Activated CD8-positive, alpha-beta T cell treated with anti-CD3 and anti-CD28 coated beads for 36 hours (primary cell): ENCODE measurements at regions not wholly inside any gene's neighbourhood (a gene's known extent, or its start where the extent isn't known, plus 50 kb on each side); places are given as distances from the start of the nearest gene placed in this dataset.
A peak's percentile ranks its signal among the peaks of the same experiment; 100 is the strongest.

Experiments used
- ATAC-seq: fragments of 200-7000 bp; cut with Tn5 transposase; one replicate; pipeline ENCODE4 v1.10.0; 2021; ENCODE audit warnings: mild to moderate bottlenecking, moderate library complexity
- CTCF ChIA-PET: fragments of 350-600 bp; sonication (Branson Sonifier 250); formaldehyde crosslinking; loops from one replicate; lab custom pipeline; 2021; ENCODE audit warnings: antibody characterized with exemption; lab: Charles Lee
- POLR2A ChIA-PET: fragments of 350-600 bp; sonication (Branson Sonifier 250); formaldehyde crosslinking; loops from one replicate; lab custom pipeline; 2021; ENCODE audit warnings: antibody characterized with exemption; lab: Charles Lee
- DNase-seq: peaks from one replicate; pipeline ENCODE4 v3.0.0-alpha.2; 2020
- H3K27ac Mint-ChIP-seq: one replicate; pipeline ENCODE4 v1.8.0; 2021; ENCODE audit warnings: mild to moderate bottlenecking, mixed read lengths
- H3K27me3 Mint-ChIP-seq: one replicate; pipeline ENCODE4 v1.8.0; 2021; ENCODE audit warnings: mixed read lengths
- H3K36me3 Mint-ChIP-seq: one replicate; pipeline ENCODE4 v1.8.0; 2021; ENCODE audit warnings: low read depth, mixed read lengths
- H3K4me1 Mint-ChIP-seq: one replicate; pipeline ENCODE4 v1.8.0; 2021; ENCODE audit warnings: low read depth, mixed read lengths
- H3K4me3 Mint-ChIP-seq: one replicate; pipeline ENCODE4 v1.8.0; 2021; ENCODE audit warnings: mild to moderate bottlenecking, moderate library complexity, mixed read lengths
- H3K9me3 Mint-ChIP-seq: one replicate; pipeline ENCODE4 v1.8.0; 2021; ENCODE audit warnings: mixed read lengths
- CTCF ChIP-seq: fragments of 200-600 bp; IDR thresholded peaks from one replicate; pipeline ENCODE4 v1.8.0; 2022; ENCODE audit warnings: antibody characterized with exemption, mild to moderate bottlenecking
- intact Hi-C: fragments of 100-400 bp; cut with micrococcal nuclease; formaldehyde crosslinking; loops from one replicate; pipeline ENCODE4 v1.10.0; 2022

GRCh38 chr11:8340296-8340695, 76.6 kb upstream of the LMO1 start:
- CTCF ChIA-PET, result interaction anchor here (1.1 to 1.4 kb wide), 3 partner anchors 10 to 76 kb away, joined by 3 to 5 read pairs (median 3); no protein-coding TSS in a partner anchor
- peaks cover 3% of the 10 kb centered on the region for H3K4me1 Mint-ChIP-seq
- no peaks in the 10 kb centered on the region for H3K36me3 Mint-ChIP-seq
- POLR2A ChIA-PET, result no interaction called here
- intact Hi-C loops, result loop anchor here (10.0 kb wide), 1 partner anchor 225 kb away; no protein-coding TSS in a partner anchor
- DNase-seq (no peak), ATAC-seq (no peak)
- H3K27ac Mint-ChIP-seq, result no peak overlapping the region
- peaks cover 1% of the 10 kb centered on the region for H3K27me3 Mint-ChIP-seq
- no peaks in the 10 kb centered on the region for H3K9me3 Mint-ChIP-seq
- no peak for TF ChIP-seq CTCF
- no peak overlapping the region for H3K4me3 Mint-ChIP-seq

DNA sequence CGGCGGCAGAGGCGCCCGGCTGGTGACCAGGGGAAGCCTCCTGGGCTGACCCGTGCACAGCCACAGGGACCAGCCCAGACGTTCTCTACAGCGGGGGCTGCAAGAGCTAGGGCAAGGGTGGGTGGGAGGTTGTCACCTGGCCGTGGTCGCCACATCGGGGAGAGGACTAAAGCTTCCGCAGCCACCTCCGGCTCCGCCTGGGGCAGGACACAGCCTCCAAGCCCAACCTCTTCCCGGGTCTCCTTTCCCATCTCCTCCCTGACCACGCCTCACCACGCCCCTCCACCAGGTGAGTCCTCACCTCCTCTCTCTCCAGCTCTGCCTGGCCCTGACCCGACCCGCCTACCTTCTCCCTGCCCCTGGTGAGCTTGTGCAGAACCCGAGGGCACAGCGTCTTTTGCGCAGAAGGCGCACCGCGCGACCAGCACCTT, 75.9 kb upstream of the LMO1 start:
- intact Hi-C loops, result loop anchor here (10.0 kb wide), 1 partner anchor 225 kb away; no protein-coding TSS in a partner anchor
- CTCF ChIA-PET, result interaction anchor here (1.4 kb wide), 1 partner anchor 75 kb away, joined by 3 read pairs; no protein-coding TSS in a partner anchor
- no peak overlapping the region for H3K4me3 Mint-ChIP-seq
- TF ChIP-seq CTCF, result no peak
- POLR2A ChIA-PET, result no interaction called here
- no peak for ATAC-seq
- no peak for DNase-seq
- H3K4me1 Mint-ChIP-seq, result peaks cover 3% of the 10 kb centered on the region
- H3K27me3 Mint-ChIP-seq, result peaks cover 1% of the 10 kb centered on the region
- H3K9me3 Mint-ChIP-seq, result no peaks in the 10 kb centered on the region
- no peaks in the 10 kb centered on the region for H3K36me3 Mint-ChIP-seq
- no peak overlapping the region for H3K27ac Mint-ChIP-seq

GRCh38 chr11:8338138-8338537, 74.5 kb upstream of the LMO1 start:
- ChIA-PET POLR2A (no interaction called here), CTCF (interaction anchor here (1.2 to 1.3 kb wide), 2 partner anchors 9 to 30 kb away, joined by 3 to 6 read pairs; no protein-coding TSS in a partner anchor)
- TF ChIP-seq CTCF, result peak; percentile 85
- peak; percentile 52 for DNase-seq
- peak; percentile 74 for ATAC-seq
- intact Hi-C loops, result no loop called here
- Mint-ChIP-seq H3K27me3 (peaks cover 1% of the 10 kb centered on the region), H3K4me1 (no peaks in the 10 kb centered on the region), H3K36me3 (no peaks in the 10 kb centered on the region), H3K9me3 (no peaks in the 10 kb centered on the region), H3K27ac (no peak overlapping the region), H3K4me3 (no peak overlapping the region)

GRCh38 chr11:8337130-8337795, 73.6 kb upstream of the LMO1 start:
- H3K36me3 Mint-ChIP-seq, result no peaks in the 10 kb centered on the region
- no peak overlapping the region for H3K27ac Mint-ChIP-seq
- ATAC-seq, result no peak
- ChIA-PET CTCF (interaction anchor here (1.3 kb wide), 1 partner anchor 9 kb away, joined by 6 read pairs; no protein-coding TSS in a partner anchor), POLR2A (no interaction called here)
- H3K27me3 Mint-ChIP-seq, result peaks cover 1% of the 10 kb centered on the region
- TF ChIP-seq CTCF, result no peak
- H3K9me3 Mint-ChIP-seq, result no peaks in the 10 kb centered on the region
- intact Hi-C loops, result no loop called here
- no peaks in the 10 kb centered on the region for H3K4me1 Mint-ChIP-seq
- no peak overlapping the region for H3K4me3 Mint-ChIP-seq
- DNase-seq, result no peak

DNA sequence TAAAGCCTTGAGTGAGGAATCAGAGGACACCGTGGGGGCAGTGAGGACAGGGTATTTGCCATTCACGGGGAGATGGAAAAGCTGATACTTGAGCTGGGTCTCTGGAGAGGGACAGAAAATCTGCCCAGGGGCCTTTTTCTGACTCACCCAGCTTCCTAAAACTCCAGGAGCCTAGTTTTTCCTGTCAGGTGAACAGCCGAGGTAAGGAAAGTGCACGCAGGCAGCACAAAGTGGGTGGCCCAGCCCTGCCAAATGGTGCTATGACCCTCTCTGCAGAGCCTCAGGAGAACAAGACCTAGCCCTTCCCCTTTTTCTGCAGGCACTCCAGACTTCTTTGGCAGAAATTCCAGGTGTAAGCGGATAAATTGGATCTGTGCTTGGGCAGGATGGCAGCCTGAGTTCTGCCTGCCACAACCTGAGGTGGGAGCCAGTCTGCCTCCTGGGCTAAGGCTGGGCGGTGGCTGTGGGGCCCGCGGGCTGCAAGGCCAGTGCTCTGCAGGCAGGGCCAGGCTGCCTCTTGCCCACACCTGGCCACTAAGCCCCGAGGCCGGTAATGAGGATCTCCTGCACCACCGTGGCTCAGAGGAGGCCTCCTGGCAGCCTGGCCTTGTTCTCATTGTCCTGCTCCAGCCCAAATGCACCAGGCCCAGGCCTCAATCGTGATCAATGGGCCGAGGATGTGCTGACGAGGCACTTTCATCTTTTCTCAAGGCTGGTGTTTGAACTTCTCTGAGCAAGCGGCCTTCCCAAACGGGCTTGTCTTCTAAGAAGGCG, 72.9 kb upstream of the LMO1 start:
- CTCF ChIA-PET, result no interaction called here
- no peak for TF ChIP-seq CTCF
- no peak for ATAC-seq
- no peak overlapping the region for H3K27ac Mint-ChIP-seq
- H3K27me3 Mint-ChIP-seq, result peaks cover 1% of the 10 kb centered on the region
- DNase-seq, result no peak
- H3K4me3 Mint-ChIP-seq, result no peak overlapping the region
- POLR2A ChIA-PET, result no interaction called here
- intact Hi-C loops, result no loop called here
- H3K4me1 Mint-ChIP-seq, result no peaks in the 10 kb centered on the region
- H3K9me3 Mint-ChIP-seq, result no peaks in the 10 kb centered on the region
- no peaks in the 10 kb centered on the region for H3K36me3 Mint-ChIP-seq
